ENCODE measurements at regions not wholly inside any gene's neighbourhood (a gene's known extent, or its start where the extent isn't known, plus 50 kb on each side); places are given as distances from the start of the nearest gene placed in this dataset.

DNA sequence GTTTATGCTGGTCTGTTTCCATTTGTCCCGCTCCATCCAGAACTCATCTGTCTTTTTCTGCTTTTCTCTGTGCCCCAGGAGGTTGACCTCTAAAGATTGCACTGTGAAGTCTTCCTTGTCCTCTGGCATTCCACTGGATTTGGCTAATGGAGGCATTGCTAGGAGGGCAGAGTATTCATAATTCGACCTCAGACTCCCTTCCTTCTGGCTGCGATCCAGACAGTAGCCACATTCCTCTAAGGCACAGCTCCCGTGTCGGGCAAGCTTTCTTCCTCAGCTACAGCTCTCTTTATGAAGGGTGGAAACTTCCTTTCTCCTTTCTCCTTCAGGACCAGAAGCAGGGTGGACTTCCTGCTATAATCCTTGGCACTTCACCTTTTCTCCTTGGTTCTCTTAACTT is 175.9 kb downstream of the BAMBI start:
- TF ChIP-seq, protein P1, sequence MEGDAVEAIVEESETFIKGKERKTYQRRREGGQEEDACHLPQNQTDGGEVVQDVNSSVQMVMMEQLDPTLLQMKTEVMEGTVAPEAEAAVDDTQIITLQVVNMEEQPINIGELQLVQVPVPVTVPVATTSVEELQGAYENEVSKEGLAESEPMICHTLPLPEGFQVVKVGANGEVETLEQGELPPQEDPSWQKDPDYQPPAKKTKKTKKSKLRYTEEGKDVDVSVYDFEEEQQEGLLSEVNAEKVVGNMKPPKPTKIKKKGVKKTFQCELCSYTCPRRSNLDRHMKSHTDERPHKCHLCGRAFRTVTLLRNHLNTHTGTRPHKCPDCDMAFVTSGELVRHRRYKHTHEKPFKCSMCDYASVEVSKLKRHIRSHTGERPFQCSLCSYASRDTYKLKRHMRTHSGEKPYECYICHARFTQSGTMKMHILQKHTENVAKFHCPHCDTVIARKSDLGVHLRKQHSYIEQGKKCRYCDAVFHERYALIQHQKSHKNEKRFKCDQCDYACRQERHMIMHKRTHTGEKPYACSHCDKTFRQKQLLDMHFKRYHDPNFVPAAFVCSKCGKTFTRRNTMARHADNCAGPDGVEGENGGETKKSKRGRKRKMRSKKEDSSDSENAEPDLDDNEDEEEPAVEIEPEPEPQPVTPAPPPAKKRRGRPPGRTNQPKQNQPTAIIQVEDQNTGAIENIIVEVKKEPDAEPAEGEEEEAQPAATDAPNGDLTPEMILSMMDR (IDR thresholded peaks at IDR 0.05; ENCODE audit: low read length): no peak
- TF ChIP-seq EZH2 (IDR thresholded peaks at IDR 0.05; ENCODE audit: borderline replicate concordance, low read length): no peak

All from OCI-LY1 (cell line).